DOHH2 (cell line): ENCODE measurements at regions not wholly inside any gene's neighbourhood (a gene's known extent, or its start where the extent isn't known, plus 50 kb on each side); places are given as distances from the start of the nearest gene placed in this dataset.

Source experiments
- H3F3A ChIP-seq: fragments of 200-600 bp; sonication (generic), shearing (Covaris generic); 2 replicates; pipeline ENCODE4 v1.6.0; 2016; ENCODE audit warnings: antibody characterized with exemption, mild to moderate bottlenecking; ENCODE audit not compliant: control insufficient read depth, insufficient read depth
- H3K27ac ChIP-seq: fragments of 200-600 bp; sonication (generic); 2 replicates; pipeline ENCODE4 v1.5.1; 2014; ENCODE audit warnings: low read depth, mild to moderate bottlenecking, low read length, moderate library complexity
- H3K27me3 ChIP-seq: fragments of 200-600 bp; sonication (generic); 2 replicates; pipeline ENCODE4 v1.6.1; 2014; ENCODE audit warnings: mild to moderate bottlenecking, low read length, mixed read lengths; ENCODE audit not compliant: control insufficient read depth
- H3K36me3 ChIP-seq: fragments of 200-600 bp; sonication (generic); 2 replicates; pipeline ENCODE4 v1.6.1; 2014; ENCODE audit warnings: mild to moderate bottlenecking, low read length, moderate library complexity, mixed read lengths; ENCODE audit not compliant: control insufficient read depth
- H3K4me1 ChIP-seq: fragments of 200-600 bp; sonication (generic); 2 replicates; pipeline ENCODE4 v1.6.1; 2014; ENCODE audit warnings: mild to moderate bottlenecking, low read length, mixed read lengths; ENCODE audit not compliant: control insufficient read depth
- H3K4me2 ChIP-seq: fragments of 200-600 bp; sonication (generic); 2 replicates; pipeline ENCODE4 v1.6.0; 2014; ENCODE audit warnings: mild to moderate bottlenecking, low read length, moderate library complexity
- H3K4me3 ChIP-seq: fragments of 200-600 bp; sonication (generic); 2 replicates; pipeline ENCODE4 v1.5.1; 2014; ENCODE audit warnings: mild to moderate bottlenecking, low read length, mixed read lengths
- H3K79me2 ChIP-seq: fragments of 200-600 bp; sonication (generic); 2 replicates; pipeline ENCODE4 v1.6.1; 2014; ENCODE audit warnings: mild to moderate bottlenecking, low read length, mixed read lengths; ENCODE audit not compliant: control insufficient read depth
- H3K9me2 ChIP-seq: fragments of 200-600 bp; sonication (generic); replicated peaks from 2 replicates; pipeline ENCODE4 v1.6.1; 2014; ENCODE audit warnings: mild to moderate bottlenecking, low read length, mixed read lengths; ENCODE audit not compliant: control insufficient read depth
- H3K9me3 ChIP-seq: fragments of 200-600 bp; sonication (generic); 2 replicates; pipeline ENCODE4 v1.6.1; 2014; ENCODE audit warnings: antibody characterized with exemption, low read length, mixed read lengths; ENCODE audit not compliant: control insufficient read depth, insufficient read depth
- H4K20me1 ChIP-seq: fragments of 200-600 bp; sonication (generic); 2 replicates; pipeline ENCODE4 v1.6.0; 2014; ENCODE audit warnings: low read depth, mild to moderate bottlenecking, antibody characterized with exemption, low read length, moderate library complexity; ENCODE audit not compliant: control insufficient read depth, insufficient read depth
- CTCF ChIP-seq: fragments of 200-600 bp; sonication (generic); IDR thresholded peaks from one replicate; pipeline ENCODE4 v1.5.1; 2014; ENCODE audit warnings: antibody characterized with exemption, mild to moderate bottlenecking, low read depth, low read length; ENCODE audit not compliant: poor library complexity, severe bottlenecking
- EZH2phosphoT487 ChIP-seq: fragments of 200-600 bp; sonication (generic); IDR thresholded peaks from 2 replicates; pipeline ENCODE4 v1.6.1; 2017; ENCODE audit warnings: borderline replicate concordance, mild to moderate bottlenecking, antibody characterized with exemption, low read length, moderate library complexity, mixed read lengths

DNA sequence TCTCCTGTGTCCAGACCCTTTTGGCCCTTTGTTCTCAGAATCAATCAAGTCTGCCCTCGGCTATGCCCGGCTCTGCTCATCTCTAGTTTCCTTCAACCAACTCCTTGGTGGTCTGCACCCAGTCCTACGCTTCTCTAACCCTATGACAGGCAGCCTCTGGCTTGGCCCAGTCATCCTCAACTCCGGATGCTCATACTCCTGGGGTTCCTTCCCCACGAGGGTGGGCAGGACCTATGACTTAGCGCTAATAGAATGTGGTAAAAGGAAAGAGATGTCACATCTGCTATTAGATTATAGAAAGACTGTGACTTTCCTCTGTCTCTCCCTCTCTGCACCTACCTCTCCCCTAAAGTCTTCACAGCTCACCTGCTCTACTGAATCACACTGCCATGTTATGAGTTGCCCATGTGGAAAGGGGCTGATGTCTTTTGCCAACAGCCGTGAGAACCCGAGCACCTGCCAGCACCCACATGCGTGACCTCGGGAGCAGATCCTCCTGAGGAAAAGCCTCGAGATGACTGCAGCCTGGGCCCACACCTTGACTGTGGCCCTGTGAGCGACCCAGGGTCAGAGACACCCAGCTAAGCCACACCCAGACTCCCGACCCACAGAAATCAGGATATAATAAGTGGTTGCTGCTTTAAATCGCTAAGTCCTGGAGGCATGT lies 334.9 kb downstream of the GADD45G start:
- Histone ChIP-seq H3K4me1 (no peaks in the 10 kb centered on the region), H3K9me2 (no peaks in the 10 kb centered on the region), H3K4me3 (no peak overlapping the region), H3K9me3 (no peaks in the 10 kb centered on the region), H4K20me1 (no peaks in the 10 kb centered on the region), H3K36me3 (no peaks in the 10 kb centered on the region), H3F3A (no peaks in the 10 kb centered on the region), H3K4me2 (no peak overlapping the region), H3K79me2 (no peaks in the 10 kb centered on the region), H3K27ac (no peak overlapping the region), H3K27me3 (peaks cover 4% of the 10 kb centered on the region; the same call in 1 of the 2 replicates)
- no peak for TF ChIP-seq EZH2phosphoT487
- TF ChIP-seq CTCF: no peak

DNA sequence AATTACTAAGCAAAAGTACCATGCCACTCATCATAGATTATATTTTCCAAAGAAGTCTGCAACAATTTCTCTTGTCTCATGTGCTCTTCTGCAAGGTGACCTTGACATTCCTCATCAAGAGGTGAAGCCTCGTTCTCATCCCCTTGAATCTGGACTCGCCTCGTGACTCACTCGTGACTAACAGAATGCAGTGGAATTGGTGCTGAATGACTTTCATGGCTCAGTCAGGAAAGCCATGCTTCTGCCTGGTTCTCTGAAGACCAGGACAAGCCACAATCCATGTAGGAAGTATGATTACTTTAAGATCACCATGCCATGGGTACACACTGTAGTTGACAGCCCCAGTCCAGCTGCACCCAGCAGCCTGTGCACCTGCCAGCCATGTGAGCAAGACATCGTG lies 335.8 kb downstream of the GADD45G start:
- peaks cover 4% of the 10 kb centered on the region; the same call in 1 of the 2 replicates for H3K27me3 ChIP-seq
- no peaks in the 10 kb centered on the region for H4K20me1 ChIP-seq
- H3F3A ChIP-seq: no peaks in the 10 kb centered on the region
- no peak overlapping the region for H3K27ac ChIP-seq
- no peaks in the 10 kb centered on the region for H3K4me1 ChIP-seq
- no peak for TF ChIP-seq EZH2phosphoT487
- TF ChIP-seq CTCF: no peak
- H3K4me3 ChIP-seq: no peak overlapping the region
- H3K9me3 ChIP-seq: no peaks in the 10 kb centered on the region
- H3K79me2 ChIP-seq: no peaks in the 10 kb centered on the region
- no peaks in the 10 kb centered on the region for H3K36me3 ChIP-seq
- no peaks in the 10 kb centered on the region for H3K9me2 ChIP-seq
- no peak overlapping the region for H3K4me2 ChIP-seq

- H3K4me2 ChIP-seq: no peak overlapping the region
- no peaks in the 10 kb centered on the region for H3K9me2 ChIP-seq
- no peaks in the 10 kb centered on the region for H3K9me3 ChIP-seq
- H3K27ac ChIP-seq: no peak overlapping the region
- H3K4me3 ChIP-seq: no peak overlapping the region
- no peaks in the 10 kb centered on the region for H4K20me1 ChIP-seq
- 0 out of 2 replicates have a peak, but pooled peaks cover 8% of the 10 kb centered on the region for H3K27me3 ChIP-seq
- no peaks in the 10 kb centered on the region for H3K4me1 ChIP-seq
- TF ChIP-seq EZH2phosphoT487 (no peak), CTCF (no peak)
- no peaks in the 10 kb centered on the region for H3K36me3 ChIP-seq
- H3F3A ChIP-seq: no peaks in the 10 kb centered on the region
- no peaks in the 10 kb centered on the region for H3K79me2 ChIP-seq
Observed at GRCh38 chr9:89941875-89942274, 337.1 kb downstream of the GADD45G start.
